ENCODE measurements at regions not wholly inside any gene's neighbourhood (a gene's known extent, or its start where the extent isn't known, plus 50 kb on each side); places are given as distances from the start of the nearest gene placed in this dataset.

- TF ChIP-seq POLR2A (IDR thresholded peaks at IDR 0.05) (no peak), CTCF (IDR thresholded peaks at IDR 0.05) (no peak)
These were observed 152.8 kb upstream of the PRLR start for GRCh38 chr5:35383041-35383440.
